ENCODE measurements at regions not wholly inside any gene's neighbourhood (a gene's known extent, or its start where the extent isn't known, plus 50 kb on each side); places are given as distances from the start of the nearest gene placed in this dataset.

GRCh38 chr2:240338274-240338673 lies 97.2 kb upstream of the GPC1 start:
- TF ChIP-seq POLR2AphosphoS5 (IDR thresholded peaks at IDR 0.05) (no peak), CTCF (IDR thresholded peaks at IDR 0.05) (no peak), POLR2A (IDR thresholded peaks at IDR 0.05) (no peak), EP300 (IDR thresholded peaks at IDR 0.05) (no peak)
- H3K36me3 ChIP-seq: no peaks in the 10 kb centered on the region
- H3K27ac ChIP-seq: no peak overlapping the region
- H3K4me3 ChIP-seq: no peak overlapping the region
- no peaks in the 10 kb centered on the region for H3K4me1 ChIP-seq
- DNase-seq (ENCODE audit: low spot score in 2 of 2): no peak
- H3K9me3 ChIP-seq: peaks cover 2% of the 10 kb centered on the region
- peaks cover 21% of the 10 kb centered on the region for H3K27me3 ChIP-seq
- WGBS: 86% methylated on average over 2 of the region's 2 CpGs

GRCh38 chr2:240339411-240340360 lies 95.8 kb upstream of the GPC1 start:
- no peak for TF ChIP-seq POLR2AphosphoS5 (IDR thresholded peaks at IDR 0.05)
- no peak for TF ChIP-seq POLR2A (IDR thresholded peaks at IDR 0.05)
- no peak for TF ChIP-seq EP300 (IDR thresholded peaks at IDR 0.05)
- TF ChIP-seq CTCF (IDR thresholded peaks at IDR 0.05): no peak
- no peaks in the 10 kb centered on the region for H3K36me3 ChIP-seq
- H3K4me3 ChIP-seq: no peak overlapping the region
- peaks cover 21% of the 10 kb centered on the region for H3K27me3 ChIP-seq
- H3K9me3 ChIP-seq: peaks cover 3% of the 10 kb centered on the region
- WGBS: 88% methylated on average over 6 of the region's 24 CpGs
- no peak overlapping the region for H3K27ac ChIP-seq
- H3K4me1 ChIP-seq: no peaks in the 10 kb centered on the region
- peak; percentile 52 to 65 for DNase-seq (ENCODE audit: low spot score in 2 of 2)

- Histone ChIP-seq H3K27me3 (peaks cover 21% of the 10 kb centered on the region), H3K27ac (no peak overlapping the region), H3K4me3 (no peak overlapping the region), H3K36me3 (no peaks in the 10 kb centered on the region), H3K9me3 (peaks cover 4% of the 10 kb centered on the region), H3K4me1 (no peaks in the 10 kb centered on the region)
- TF ChIP-seq CTCF (IDR thresholded peaks at IDR 0.05): no peak
- TF ChIP-seq POLR2AphosphoS5 (IDR thresholded peaks at IDR 0.05): no peak
- TF ChIP-seq EP300 (IDR thresholded peaks at IDR 0.05): no peak
- no peak for TF ChIP-seq POLR2A (IDR thresholded peaks at IDR 0.05)
- no peak for DNase-seq (ENCODE audit: low spot score in 2 of 2)
- 91% methylated on average over 9 of the region's 14 CpGs for WGBS
Observed at GRCh38 chr2:240340361-240340761, 95.1 kb upstream of the GPC1 start.

- TF ChIP-seq POLR2A (IDR thresholded peaks at IDR 0.05): no peak
- no peak for TF ChIP-seq CTCF (IDR thresholded peaks at IDR 0.05)
- no peak for TF ChIP-seq POLR2AphosphoS5 (IDR thresholded peaks at IDR 0.05)
- no peak for TF ChIP-seq EP300 (IDR thresholded peaks at IDR 0.05)
- Histone ChIP-seq H3K27me3 (peaks cover 22% of the 10 kb centered on the region), H3K4me1 (no peaks in the 10 kb centered on the region), H3K27ac (no peak overlapping the region), H3K36me3 (no peaks in the 10 kb centered on the region), H3K9me3 (peaks cover 7% of the 10 kb centered on the region), H3K4me3 (no peak overlapping the region)
- DNase-seq (ENCODE audit: low spot score in 2 of 2): peak in 1 of 2 donors; percentile 44
- WGBS: 57% methylated on average over 5 of the region's 9 CpGs
Observed at GRCh38 chr2:240341064-240341463, 94.4 kb upstream of the GPC1 start.

GRCh38 chr2:240343548-240343947 lies 91.9 kb upstream of the GPC1 start:
- no peak for TF ChIP-seq CTCF (IDR thresholded peaks at IDR 0.05)
- TF ChIP-seq POLR2A (IDR thresholded peaks at IDR 0.05): no peak
- TF ChIP-seq POLR2AphosphoS5 (IDR thresholded peaks at IDR 0.05): no peak
- TF ChIP-seq EP300 (IDR thresholded peaks at IDR 0.05): no peak
- DNase-seq (ENCODE audit: low spot score in 2 of 2): no peak
- 55% methylated on average over 1 of the region's 1 CpG for WGBS
- Histone ChIP-seq H3K4me1 (no peaks in the 10 kb centered on the region), H3K4me3 (no peak overlapping the region), H3K27me3 (peaks cover 29% of the 10 kb centered on the region), H3K9me3 (peaks cover 7% of the 10 kb centered on the region), H3K36me3 (no peaks in the 10 kb centered on the region), H3K27ac (no peak overlapping the region)

All from suprapubic skin (tissue), 4 donors.